HG02759 (cell line): ENCODE measurements at regions not wholly inside any gene's neighbourhood (a gene's known extent, or its start where the extent isn't known, plus 50 kb on each side); places are given as distances from the start of the nearest gene placed in this dataset.

Source experiments
- ATAC-seq: cut with Tn5 transposase; IDR thresholded peaks from one replicate; pipeline ENCODE4 v1.9.1; 2021; ENCODE audit warnings: mild to moderate bottlenecking, moderate library complexity; ENCODE audit not compliant: unreplicated experiment

GRCh38 chr17:74040291-74040690, 163.2 kb upstream of the RPL38 start:
- ATAC-seq: no peak

- no peak for ATAC-seq
These were observed 162.7 kb upstream of the RPL38 start for GRCh38 chr17:74040729-74041128.

- no peak for ATAC-seq
These were observed 161.4 kb upstream of the RPL38 start for GRCh38 chr17:74041869-74042640.

- ATAC-seq: no peak
These were observed 160.6 kb upstream of the RPL38 start for GRCh38 chr17:74042744-74043486.

- no peak for ATAC-seq
These were observed 159.5 kb upstream of the RPL38 start for GRCh38 chr17:74043976-74044375.

GRCh38 chr17:74045608-74046280, 157.7 kb upstream of the RPL38 start:
- ATAC-seq: no peak

GRCh38 chr17:74049167-74049966, 154.1 kb upstream of the RPL38 start:
- ATAC-seq: no peak

GRCh38 chr17:74049967-74050458, 153.5 kb upstream of the RPL38 start:
- ATAC-seq: no peak

- ATAC-seq: no peak
These were observed 152.1 kb upstream of the RPL38 start for GRCh38 chr17:74051348-74051747.

- ATAC-seq: no peak
These were observed 150.3 kb upstream of the RPL38 start for GRCh38 chr17:74052993-74053711.

- ATAC-seq: no peak
These were observed 149.8 kb upstream of the RPL38 start for GRCh38 chr17:74053712-74054078.

- ATAC-seq: no peak
These were observed 149.2 kb upstream of the RPL38 start for GRCh38 chr17:74054249-74054648.

GRCh38 chr17:74055508-74056160, 147.8 kb upstream of the RPL38 start:
- no peak for ATAC-seq

GRCh38 chr17:74059479-74060240, 143.8 kb upstream of the RPL38 start:
- ATAC-seq: no peak

GRCh38 chr17:74061758-74062157, 141.7 kb upstream of the RPL38 start:
- ATAC-seq: no peak

- no peak for ATAC-seq
These were observed 141.2 kb upstream of the RPL38 start for GRCh38 chr17:74062234-74062633.

- ATAC-seq: no peak
These were observed 140.0 kb upstream of the RPL38 start for GRCh38 chr17:74063439-74063838.

GRCh38 chr17:74070374-74070773, 133.1 kb upstream of the RPL38 start:
- no peak for ATAC-seq
